ENCODE measurements at regions not wholly inside any gene's neighbourhood (a gene's known extent, or its start where the extent isn't known, plus 50 kb on each side); places are given as distances from the start of the nearest gene placed in this dataset.
A peak's percentile ranks its signal among the peaks of the same experiment; 100 is the strongest.

GRCh38 chr5:159449925-159450324, 119.6 kb upstream of the IL12B start:
- in situ Hi-C loops (cut with HindIII; ENCODE audit: low pct_ligation_motif_present, low pct_unique_long_range_greater_than_20kb, low sequenced_read_pairs), result no loop called here
- DNase-seq, result peak; percentile 51

- in situ Hi-C loops (cut with HindIII; ENCODE audit: low pct_ligation_motif_present, low pct_unique_long_range_greater_than_20kb, low sequenced_read_pairs), result no loop called here
- DNase-seq, result no peak
These were observed 120.1 kb upstream of the IL12B start for GRCh38 chr5:159450417-159450816.

DNA sequence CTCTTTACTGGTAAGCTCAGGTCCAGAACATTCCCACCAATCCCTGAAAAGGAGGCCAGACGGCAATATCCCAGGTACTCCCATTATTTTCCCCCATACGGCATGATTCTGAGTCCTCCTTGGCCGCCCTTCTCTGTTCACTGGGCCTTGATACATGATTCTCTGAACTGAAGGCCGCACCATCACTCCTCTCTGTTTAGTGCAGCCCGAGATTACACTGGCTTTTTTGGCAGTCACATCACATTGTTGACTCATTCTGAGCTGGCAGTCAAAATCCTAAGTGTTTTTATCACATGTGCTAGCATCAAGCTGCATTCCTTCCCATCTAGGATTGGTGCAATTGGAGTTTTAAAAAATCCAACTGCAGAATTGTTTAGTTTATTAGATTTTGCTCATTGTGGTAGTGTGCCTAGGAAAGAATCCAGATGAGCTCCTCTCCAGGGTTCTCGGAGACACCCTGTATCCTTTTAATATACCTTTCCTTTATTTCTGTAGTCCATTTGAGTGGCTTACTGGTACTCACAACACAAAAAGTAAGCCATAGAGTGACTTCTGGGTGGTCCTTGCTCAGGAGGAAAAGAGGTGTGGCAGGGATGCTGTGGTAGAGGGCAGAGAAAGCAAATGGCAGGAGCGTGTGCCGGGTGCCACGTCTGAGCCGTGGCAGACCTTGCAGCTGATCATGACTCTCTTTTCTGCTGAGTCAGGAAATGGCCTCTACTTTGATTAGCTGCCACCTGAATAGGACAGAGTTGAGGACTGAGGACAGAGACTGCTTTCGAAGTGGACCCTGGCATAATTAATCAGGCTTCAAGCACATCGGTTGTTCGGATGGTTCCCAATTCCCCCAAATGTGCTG, 121.1 kb upstream of the IL12B start:
- peak; percentile 85 for DNase-seq
- in situ Hi-C loops (cut with HindIII; ENCODE audit: low pct_ligation_motif_present, low pct_unique_long_range_greater_than_20kb, low sequenced_read_pairs), result no loop called here

DNA sequence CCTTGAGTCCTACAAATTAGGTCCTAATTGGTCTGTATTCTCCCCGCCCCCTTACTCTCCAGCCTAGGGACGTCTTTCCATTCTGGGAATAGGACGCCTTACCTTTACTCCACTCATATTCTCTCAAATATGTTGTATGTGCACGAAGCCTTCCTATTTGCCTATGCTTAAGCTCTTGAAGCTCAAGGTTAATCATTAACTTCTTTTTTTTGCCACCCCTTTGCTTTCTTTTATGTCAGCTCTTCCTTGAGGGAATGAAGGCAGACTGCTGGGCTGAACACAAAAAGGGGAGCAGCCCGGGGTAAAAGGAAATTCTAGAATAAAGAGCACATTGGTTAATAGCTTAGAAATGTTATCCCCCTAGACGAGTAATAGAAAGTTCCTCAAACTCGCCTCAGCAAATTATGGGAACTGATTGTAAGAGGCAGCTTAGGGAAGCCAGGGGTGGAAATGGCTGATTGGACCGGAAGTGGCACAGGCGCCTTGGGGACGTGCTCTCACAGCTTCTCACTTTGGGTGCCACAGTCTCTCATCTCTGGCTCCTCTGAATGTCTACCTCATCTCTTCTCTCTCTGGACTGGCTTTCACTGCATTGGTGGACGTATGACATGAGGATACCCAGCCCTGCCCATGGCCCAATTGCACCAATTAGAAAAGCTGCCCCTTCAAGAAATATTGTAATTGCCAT, 122.3 kb upstream of the IL12B start:
- in situ Hi-C loops (cut with HindIII; ENCODE audit: low pct_ligation_motif_present, low pct_unique_long_range_greater_than_20kb, low sequenced_read_pairs), result no loop called here
- no peak for DNase-seq

DNA sequence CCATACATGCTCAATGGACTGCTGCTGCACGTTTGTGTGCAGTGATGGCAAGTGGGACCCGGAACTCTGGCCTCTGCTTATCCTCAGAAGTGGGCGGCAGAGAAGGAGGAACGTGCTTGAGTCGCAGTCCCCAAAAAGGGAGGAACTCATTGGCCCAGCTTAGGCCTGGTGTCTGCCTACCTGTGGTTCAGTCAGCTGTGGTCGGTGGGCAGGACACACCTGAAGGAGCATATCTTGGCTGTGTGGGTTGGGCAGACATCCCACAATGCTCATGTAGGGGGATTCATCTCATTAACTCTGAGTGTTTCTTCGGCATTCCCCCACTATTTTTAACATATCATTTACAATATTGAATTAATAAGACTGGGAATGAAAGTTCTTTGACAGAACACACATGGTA, 122.9 kb upstream of the IL12B start:
- in situ Hi-C loops (cut with HindIII; ENCODE audit: low pct_ligation_motif_present, low pct_unique_long_range_greater_than_20kb, low sequenced_read_pairs), result no loop called here
- no peak for DNase-seq

DNA sequence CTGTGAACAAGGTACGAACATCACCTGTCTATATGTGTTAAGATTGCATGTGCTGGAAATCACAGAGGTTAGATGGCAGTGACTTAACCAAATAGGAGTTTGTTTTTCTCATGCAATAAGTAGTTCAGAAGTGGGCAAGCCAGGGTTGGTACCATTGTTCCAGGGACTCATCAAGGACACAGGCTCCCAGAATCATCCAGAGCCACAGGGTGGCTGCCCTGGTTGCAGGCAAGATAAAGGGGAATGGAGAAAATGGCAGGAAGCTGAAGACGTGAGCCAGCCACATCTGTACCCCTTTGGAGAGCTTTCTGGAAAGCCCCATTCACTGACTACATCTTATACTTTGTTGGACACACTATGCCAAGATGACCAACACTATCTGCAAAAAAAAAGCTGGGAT, 126.0 kb upstream of the IL12B start:
- in situ Hi-C loops (cut with HindIII; ENCODE audit: low pct_ligation_motif_present, low pct_unique_long_range_greater_than_20kb, low sequenced_read_pairs), result no loop called here
- no peak for DNase-seq

DNA sequence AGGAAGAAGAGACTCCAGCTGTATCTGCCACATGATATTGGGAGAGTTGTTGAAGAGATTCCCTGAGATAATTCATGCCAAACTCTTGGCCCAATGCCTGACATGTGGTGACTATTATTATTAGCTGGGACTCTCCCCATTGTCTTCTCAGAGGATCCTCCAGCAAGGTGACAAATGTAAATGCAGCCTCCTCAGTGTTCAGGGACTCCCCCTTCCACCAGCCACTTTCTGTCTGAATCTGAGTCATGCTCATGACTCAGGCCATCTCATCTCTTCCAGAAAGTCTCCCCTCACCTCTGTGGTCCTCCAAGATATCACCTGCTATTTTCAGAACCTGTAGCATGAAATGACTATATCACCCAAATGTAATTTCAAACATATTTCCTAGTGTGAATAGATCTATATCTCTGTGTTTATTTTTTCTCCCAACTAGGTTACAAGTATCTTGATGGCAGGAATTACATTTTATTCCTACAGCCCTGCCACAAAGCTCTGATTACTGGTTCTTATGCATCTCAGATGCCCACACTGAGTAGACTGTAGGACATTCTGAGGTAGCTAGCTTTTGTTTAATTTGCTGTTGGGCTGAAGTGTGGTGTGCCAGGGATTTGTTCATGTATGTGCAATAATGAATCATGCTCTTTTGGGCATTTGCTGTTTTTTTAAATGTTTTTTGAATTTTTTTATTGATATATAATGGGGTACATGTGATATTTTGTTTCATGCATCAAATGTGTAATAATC, 126.6 kb upstream of the IL12B start:
- DNase-seq, result peak; percentile 38
- in situ Hi-C loops (cut with HindIII; ENCODE audit: low pct_ligation_motif_present, low pct_unique_long_range_greater_than_20kb, low sequenced_read_pairs), result no loop called here

GRCh38 chr5:159458217-159458711, 128.0 kb upstream of the IL12B start:
- in situ Hi-C loops (cut with HindIII; ENCODE audit: low pct_ligation_motif_present, low pct_unique_long_range_greater_than_20kb, low sequenced_read_pairs), result no loop called here
- DNase-seq, result no peak

- in situ Hi-C loops (cut with HindIII; ENCODE audit: low pct_ligation_motif_present, low pct_unique_long_range_greater_than_20kb, low sequenced_read_pairs), result no loop called here
- no peak for DNase-seq
These were observed 128.9 kb upstream of the IL12B start for GRCh38 chr5:159459132-159459627.

DNA sequence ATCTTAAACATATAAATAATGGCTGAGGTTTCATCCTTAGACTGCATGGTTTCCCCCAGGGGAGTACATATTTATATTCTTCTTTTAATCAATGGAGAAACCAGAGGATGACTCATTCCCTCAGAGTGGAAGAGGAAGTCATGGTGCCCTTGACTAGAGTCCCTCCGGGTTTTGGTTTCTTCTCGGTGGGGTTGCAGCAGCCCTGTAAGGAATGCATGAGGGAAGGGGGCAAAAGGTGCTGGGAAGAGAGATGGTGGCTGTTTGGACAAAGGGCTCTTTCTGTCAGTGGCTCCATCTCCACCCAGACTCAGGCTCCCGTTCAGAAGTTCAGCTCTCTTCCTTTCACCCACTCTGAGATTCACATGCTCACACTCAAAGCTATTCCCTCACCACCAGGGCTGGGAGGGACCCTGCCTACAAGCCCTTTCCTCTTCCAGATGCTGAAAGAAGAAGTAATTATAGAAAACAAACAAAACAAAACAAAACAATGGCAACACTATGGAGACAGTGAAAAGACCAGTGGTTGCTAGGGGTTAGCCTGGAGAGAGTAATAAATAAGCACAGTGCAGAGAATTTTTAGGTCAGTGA, 129.8 kb upstream of the IL12B start:
- DNase-seq, result no peak
- in situ Hi-C loops (cut with HindIII; ENCODE audit: low pct_ligation_motif_present, low pct_unique_long_range_greater_than_20kb, low sequenced_read_pairs), result no loop called here

GRCh38 chr5:159463590-159464321, 133.5 kb upstream of the IL12B start:
- DNase-seq, result peak; percentile 54
- in situ Hi-C loops (cut with HindIII; ENCODE audit: low pct_ligation_motif_present, low pct_unique_long_range_greater_than_20kb, low sequenced_read_pairs), result no loop called here

GRCh38 chr5:159465604-159466003, 135.3 kb upstream of the IL12B start:
- in situ Hi-C loops (cut with HindIII; ENCODE audit: low pct_ligation_motif_present, low pct_unique_long_range_greater_than_20kb, low sequenced_read_pairs), result no loop called here
- no peak for DNase-seq

- in situ Hi-C loops (cut with HindIII; ENCODE audit: low pct_ligation_motif_present, low pct_unique_long_range_greater_than_20kb, low sequenced_read_pairs), result no loop called here
- DNase-seq, result no peak
These were observed 137.4 kb upstream of the IL12B start for GRCh38 chr5:159467666-159468065.

DNA sequence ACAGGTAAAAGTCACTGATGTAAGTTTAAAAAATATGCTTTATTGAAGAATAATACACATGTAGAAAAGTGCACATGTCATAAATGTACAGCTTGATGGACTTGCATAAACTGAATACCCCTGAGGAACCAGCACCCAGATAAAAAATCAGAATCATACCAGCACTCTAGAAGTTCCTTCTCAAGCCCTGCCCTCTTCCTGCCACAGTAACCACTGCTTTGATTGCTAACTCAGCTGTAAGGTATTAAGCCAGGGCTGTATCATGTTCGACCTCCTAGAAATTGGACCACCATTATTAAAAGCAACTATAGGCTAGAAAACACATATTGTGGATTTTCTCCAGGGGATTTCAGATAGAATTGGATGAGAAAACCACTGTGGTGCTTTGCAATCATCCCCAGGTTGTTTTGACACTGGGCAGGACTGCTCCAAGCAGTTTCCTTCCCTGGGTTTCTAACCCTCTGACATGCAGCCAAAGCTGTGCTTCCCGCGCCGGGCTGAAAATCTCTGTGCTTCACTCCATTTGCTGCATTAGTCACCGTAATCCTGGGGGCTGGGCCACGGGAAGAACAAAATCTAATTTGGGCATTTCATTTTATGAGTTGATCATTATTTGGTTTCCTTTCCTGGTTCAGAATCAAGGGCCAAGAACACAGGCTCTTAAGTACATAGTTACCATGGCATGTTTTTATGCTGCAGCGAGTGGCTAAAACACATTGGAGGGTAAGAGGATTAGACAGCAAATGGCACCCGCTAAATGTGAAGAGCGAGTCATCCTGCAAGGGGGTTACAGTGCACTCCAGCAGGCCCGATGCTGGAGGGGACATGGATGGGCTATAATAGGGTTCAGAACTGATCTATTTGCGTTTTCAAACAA, 139.4 kb upstream of the IL12B start:
- no peak for DNase-seq

GRCh38 chr5:159471904-159472303, 141.6 kb upstream of the IL12B start:
- no peak for DNase-seq
- in situ Hi-C loops (cut with HindIII; ENCODE audit: low pct_ligation_motif_present, low pct_unique_long_range_greater_than_20kb, low sequenced_read_pairs), result no loop called here

More for the DNA sequence above, 139.4 kb upstream of the IL12B start:
- in situ Hi-C loops (cut with HindIII; ENCODE audit: low pct_ligation_motif_present, low pct_unique_long_range_greater_than_20kb, low sequenced_read_pairs), result no loop called here

DNA sequence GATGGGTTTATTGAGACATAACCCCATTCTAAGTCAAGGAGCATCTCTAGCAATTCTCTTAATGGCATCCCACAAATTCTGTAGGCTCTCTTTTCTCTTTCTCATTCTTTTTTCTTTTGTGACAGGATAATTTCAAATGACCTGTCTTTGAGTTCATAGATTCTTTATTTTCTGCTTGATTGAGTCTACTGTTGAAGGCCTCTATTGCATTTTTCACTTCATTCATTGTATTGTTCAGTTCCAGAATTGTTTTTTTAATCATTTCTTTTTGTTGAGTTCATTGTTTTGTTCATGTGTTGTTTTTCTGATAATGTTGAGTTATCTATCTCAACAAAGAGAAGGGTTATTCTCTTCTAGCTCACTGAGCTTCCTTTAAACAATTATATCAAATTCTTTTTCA, 144.7 kb upstream of the IL12B start:
- DNase-seq, result no peak
- in situ Hi-C loops (cut with HindIII; ENCODE audit: low pct_ligation_motif_present, low pct_unique_long_range_greater_than_20kb, low sequenced_read_pairs), result no loop called here

DNA sequence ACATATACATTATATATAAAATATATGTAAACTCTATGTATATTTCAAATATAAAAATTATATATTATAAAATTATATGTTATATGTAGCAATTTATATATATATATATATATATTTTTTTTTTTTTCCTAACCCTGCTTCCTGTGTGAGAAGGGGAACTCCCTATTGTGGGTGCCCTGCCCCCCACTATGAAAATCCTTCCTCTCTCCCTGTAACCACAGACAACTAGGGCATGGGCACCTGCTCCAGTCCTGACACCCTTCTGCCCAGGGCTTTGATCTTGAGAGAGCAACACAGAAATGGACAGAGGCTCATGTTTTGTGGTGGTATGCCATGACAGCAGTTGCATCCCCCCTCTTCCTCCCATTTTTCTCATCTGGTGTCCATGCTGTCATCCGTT, 148.7 kb upstream of the IL12B start:
- no peak for DNase-seq
- in situ Hi-C loops (cut with HindIII; ENCODE audit: low pct_ligation_motif_present, low pct_unique_long_range_greater_than_20kb, low sequenced_read_pairs), result no loop called here
